ENCODE measurements at regions not wholly inside any gene's neighbourhood (a gene's known extent, or its start where the extent isn't known, plus 50 kb on each side); places are given as distances from the start of the nearest gene placed in this dataset.

GRCh38 chr1:38207906-38208305 lies 161.3 kb upstream of the POU3F1 start:
- ChIA-PET CTCF (no interaction called here), POLR2A (no interaction called here)
- no peaks in the 10 kb centered on the region for H3K9me3 Mint-ChIP-seq
- TF ChIP-seq CTCF (IDR thresholded peaks at IDR 0.05): no peak
- no peaks in the 10 kb centered on the region for H3K36me3 Mint-ChIP-seq (ENCODE audit: low read depth)
- no peak overlapping the region for H3K27ac Mint-ChIP-seq
- DNase-seq (no peak), ATAC-seq (no peak)
- H3K4me1 Mint-ChIP-seq (ENCODE audit: low read depth): no peaks in the 10 kb centered on the region
- H3K27me3 Mint-ChIP-seq: peaks cover 13% of the 10 kb centered on the region
- no peak overlapping the region for H3K4me3 Mint-ChIP-seq
- intact Hi-C loops (cut with micrococcal nuclease): no loop called here

GRCh38 chr1:38207275-38207674 lies 160.7 kb upstream of the POU3F1 start:
- Mint-ChIP-seq H3K36me3 (ENCODE audit: low read depth) (no peaks in the 10 kb centered on the region), H3K27me3 (peaks cover 10% of the 10 kb centered on the region), H3K4me3 (no peak overlapping the region), H3K4me1 (ENCODE audit: low read depth) (no peaks in the 10 kb centered on the region), H3K9me3 (no peaks in the 10 kb centered on the region), H3K27ac (no peak overlapping the region)
- ChIA-PET CTCF (no interaction called here), POLR2A (no interaction called here)
- intact Hi-C loops (cut with micrococcal nuclease): no loop called here
- no peak for ATAC-seq
- no peak for TF ChIP-seq CTCF (IDR thresholded peaks at IDR 0.05)
- no peak for DNase-seq

GRCh38 chr1:38204698-38205097 lies 158.1 kb upstream of the POU3F1 start:
- no peak for TF ChIP-seq CTCF (IDR thresholded peaks at IDR 0.05)
- Mint-ChIP-seq H3K4me1 (ENCODE audit: low read depth) (no peaks in the 10 kb centered on the region), H3K4me3 (no peak overlapping the region), H3K36me3 (ENCODE audit: low read depth) (no peaks in the 10 kb centered on the region), H3K9me3 (peaks cover 2% of the 10 kb centered on the region), H3K27ac (no peak overlapping the region), H3K27me3 (peaks cover 12% of the 10 kb centered on the region)
- ATAC-seq: no peak
- POLR2A ChIA-PET: no interaction called here
- DNase-seq: no peak
- CTCF ChIA-PET: no interaction called here
- intact Hi-C loops (cut with micrococcal nuclease): no loop called here

DNA sequence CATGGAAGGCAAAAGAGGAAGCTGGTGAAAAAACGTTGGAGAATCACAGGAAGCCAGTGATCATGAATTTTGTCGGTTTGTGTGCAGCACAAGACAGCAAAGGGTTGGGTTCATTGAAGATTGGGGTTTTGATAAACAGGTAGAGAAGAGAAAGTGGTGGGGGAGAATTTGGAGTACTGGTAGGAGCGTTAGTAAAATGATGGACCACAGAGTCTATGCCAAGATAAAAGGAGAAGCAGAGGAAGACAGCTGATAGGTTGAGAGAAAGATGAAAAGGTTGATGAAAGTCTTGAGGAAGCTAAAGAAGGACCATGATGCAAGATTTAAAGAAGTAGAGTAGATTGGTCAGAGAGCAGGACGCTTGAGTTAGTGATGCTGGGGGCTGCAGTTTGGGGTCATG lies 156.8 kb upstream of the POU3F1 start:
- Mint-ChIP-seq H3K4me1 (ENCODE audit: low read depth) (no peaks in the 10 kb centered on the region), H3K36me3 (ENCODE audit: low read depth) (no peaks in the 10 kb centered on the region), H3K27ac (no peak overlapping the region), H3K4me3 (no peak overlapping the region), H3K27me3 (peaks cover 16% of the 10 kb centered on the region), H3K9me3 (peaks cover 2% of the 10 kb centered on the region)
- ChIA-PET CTCF (no interaction called here), POLR2A (interaction anchor here (1.2 kb wide), 1 partner anchor 14 kb away, joined by 3 read pairs; no protein-coding TSS in a partner anchor)
- DNase-seq: no peak
- intact Hi-C loops (cut with micrococcal nuclease): no loop called here
- ATAC-seq: no peak
- TF ChIP-seq CTCF (IDR thresholded peaks at IDR 0.05): no peak

GRCh38 chr1:38201431-38201830 lies 154.8 kb upstream of the POU3F1 start:
- Mint-ChIP-seq H3K4me1 (ENCODE audit: low read depth) (no peaks in the 10 kb centered on the region), H3K4me3 (no peak overlapping the region), H3K27ac (no peak overlapping the region), H3K36me3 (ENCODE audit: low read depth) (no peaks in the 10 kb centered on the region), H3K27me3 (peaks cover 18% of the 10 kb centered on the region), H3K9me3 (peaks cover 2% of the 10 kb centered on the region)
- TF ChIP-seq CTCF (IDR thresholded peaks at IDR 0.05): no peak
- ATAC-seq (no peak), DNase-seq (no peak)
- POLR2A ChIA-PET: no interaction called here
- intact Hi-C loops (cut with micrococcal nuclease): no loop called here
- CTCF ChIA-PET: no interaction called here

Measured in activated CD8-positive, alpha-beta T cell treated with anti-CD3 and anti-CD28 coated beads for 36 hours (primary cell).